Ureter (tissue), 1 donor: ENCODE measurements at regions not wholly inside any gene's neighbourhood (a gene's known extent, or its start where the extent isn't known, plus 50 kb on each side); places are given as distances from the start of the nearest gene placed in this dataset.

Experiments
- DNase-seq: peaks from one replicate; pipeline ENCODE4 v3.0.0-alpha.2; 2020; ENCODE audit warnings: low spot score
- donor health status: DM: yes; HTN: yes; CAD: no.

- DNase-seq = no peak
Measured at GRCh38 chrX:9087271-9088040, 53.5 kb upstream of the FAM9B start.

- DNase-seq = no peak
Measured at GRCh38 chrX:9088896-9089295, 55.0 kb upstream of the FAM9B start.

GRCh38 chrX:9090766-9091165, 56.8 kb upstream of the FAM9B start:
- no peak for DNase-seq

GRCh38 chrX:9091258-9091657, 57.3 kb upstream of the FAM9B start:
- DNase-seq = no peak

GRCh38 chrX:9102956-9103355, 69.0 kb upstream of the FAM9B start:
- no peak for DNase-seq

- DNase-seq = no peak
Measured at GRCh38 chrX:9108054-9108453, 74.1 kb upstream of the FAM9B start.

GRCh38 chrX:9110808-9111207, 76.9 kb upstream of the FAM9B start:
- no peak for DNase-seq

- DNase-seq = no peak
Measured at GRCh38 chrX:9114245-9114644, 80.3 kb upstream of the FAM9B start.

GRCh38 chrX:9117851-9118250, 83.9 kb upstream of the FAM9B start:
- no peak for DNase-seq

- no peak for DNase-seq
Measured at GRCh38 chrX:9122519-9123245, 88.8 kb upstream of the FAM9B start.

- DNase-seq = no peak
Measured at GRCh38 chrX:9127986-9128385, 94.1 kb upstream of the FAM9B start.

GRCh38 chrX:9130031-9130430, 96.1 kb upstream of the FAM9B start:
- no peak for DNase-seq

- no peak for DNase-seq
Measured at GRCh38 chrX:9131066-9131465, 97.1 kb upstream of the FAM9B start.

- no peak for DNase-seq
Measured at GRCh38 chrX:9132036-9132638, 98.2 kb upstream of the FAM9B start.

GRCh38 chrX:9133426-9133825, 99.5 kb upstream of the FAM9B start:
- no peak for DNase-seq

GRCh38 chrX:9134366-9134765, 100.4 kb upstream of the FAM9B start:
- DNase-seq = no peak

- DNase-seq = no peak
Measured at GRCh38 chrX:9135901-9136510, 102.1 kb upstream of the FAM9B start.

GRCh38 chrX:9137152-9137551, 103.2 kb upstream of the FAM9B start:
- DNase-seq = no peak

- no peak for DNase-seq
Measured at GRCh38 chrX:9141496-9141895, 107.6 kb upstream of the FAM9B start.

- DNase-seq = no peak
Measured at GRCh38 chrX:9144701-9145241, 110.8 kb upstream of the FAM9B start.

GRCh38 chrX:9146657-9147056, 112.7 kb upstream of the FAM9B start:
- no peak for DNase-seq

GRCh38 chrX:9147086-9147485, 113.2 kb upstream of the FAM9B start:
- no peak for DNase-seq
